Tibial nerve (tissue), 4 donors: ENCODE measurements at regions not wholly inside any gene's neighbourhood (a gene's known extent, or its start where the extent isn't known, plus 50 kb on each side); places are given as distances from the start of the nearest gene placed in this dataset.
"Not testable (repeated sequence)": the region's sequence is repeated elsewhere in the genome, so short reads cannot be mapped to it uniquely, and the experiment has no call there.

ENCODE experiments used
- DNase-seq, 2 donors: peaks; one replicate each; pipeline ENCODE4 v3.0.0-alpha.2; 2019; ENCODE audit warnings: low spot score in 2 of 2
- H3K27ac ChIP-seq, 4 donors: fragments of 200-600 bp; sonication (generic) in 3 of 4; one replicate each; pipeline ENCODE4 v1.5.1; 2017 to 2019; ENCODE audit warnings: mild to moderate bottlenecking in 1 of 4
- H3K27me3 ChIP-seq, 2 donors: fragments of 200-600 bp; sonication (generic) in 1 of 2; one replicate each; pipeline versions ENCODE4 v1.5.1 to v1.6.0; 2017 to 2019
- H3K36me3 ChIP-seq, 3 donors: fragments of 200-600 bp; sonication (generic); one replicate each; pipeline ENCODE4 v1.5.1; 2018 to 2019
- H3K4me1 ChIP-seq, 4 donors: fragments of 200-600 bp; sonication (generic) in 3 of 4; one replicate each; pipeline ENCODE4 v1.5.1; 2017 to 2019
- H3K4me3 ChIP-seq, 4 donors: fragments of 200-600 bp; sonication (generic) in 3 of 4; one replicate each; pipeline ENCODE4 v1.5.1; 2017 to 2019; ENCODE audit warnings: mild to moderate bottlenecking in 1 of 4, moderate library complexity in 1 of 4
- H3K9me3 ChIP-seq, 4 donors: fragments of 200-600 bp; sonication (generic) in 3 of 4; one replicate each; pipeline ENCODE4 v1.5.1; 2017 to 2019
- EP300 ChIP-seq, 2 donors: sonication (generic); formaldehyde crosslinking; IDR thresholded peaks; one replicate each; pipeline ENCODE4 v1.6.1; 2017; ENCODE audit warnings: antibody characterized with exemption in 2 of 2, mild to moderate bottlenecking in 1 of 2
- POLR2A ChIP-seq, 2 donors: fragments of 450-650 bp; IDR thresholded peaks; one replicate each; pipeline ENCODE4 v1.6.1; 2017; ENCODE audit warnings: antibody characterized with exemption in 2 of 2, mild to moderate bottlenecking in 2 of 2, moderate library complexity in 2 of 2
- WGBS, 2 donors: methylation state at CpG; one replicate each; pipeline ENCODE4 v1.1.5; 2018; 5-methylcytosine and 5-hydroxymethylcytosine counted together
- TF ChIP-seq, protein P1 (sequence below), 5 experiments: fragments of 200-600 bp in 3 of 5; fragments of 450-650 bp in 2 of 5; sonication (generic) in 3 of 5; IDR thresholded peaks; one replicate each; pipeline ENCODE4 v1.5.1; 2016 to 2019; ENCODE audit warnings: antibody characterized with exemption in 5 of 5, mild to moderate bottlenecking in 3 of 5, moderate library complexity in 2 of 5

DNA sequence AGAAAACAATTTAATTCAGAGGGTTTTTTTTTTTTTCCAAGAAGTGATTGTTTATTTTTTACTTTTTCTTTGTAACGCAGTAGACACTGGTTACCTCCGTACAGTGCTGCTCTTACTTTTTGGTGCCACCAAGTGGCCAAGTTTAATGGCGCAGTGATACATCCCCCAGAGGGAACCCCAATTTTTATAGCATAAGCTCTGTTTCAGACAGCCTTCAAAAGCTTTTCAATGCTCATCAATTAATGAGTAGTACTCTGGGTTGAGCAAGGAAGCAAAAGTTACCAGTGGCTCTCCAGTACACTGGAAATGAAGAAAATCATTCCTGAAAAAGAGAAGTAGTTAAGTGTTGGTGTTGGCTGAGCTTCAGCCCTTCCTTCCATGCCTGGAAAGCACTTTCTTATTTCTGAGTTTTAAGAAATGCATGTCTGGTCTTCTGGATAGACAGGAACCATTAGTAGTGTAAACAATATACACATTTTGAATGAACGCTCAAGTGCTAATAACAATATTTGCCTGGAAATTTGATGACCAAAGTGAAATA lies 129.1 kb upstream of the SMLR1 start:
- Histone ChIP-seq H3K27ac (no peak overlapping the region), H3K36me3 (no peaks in the 10 kb centered on the region), H3K27me3 (no peaks in the 10 kb centered on the region), H3K4me1 (no peaks in the 10 kb centered on the region), H3K4me3 (no peak overlapping the region), H3K9me3 (peaks cover 0 to under 1% (median 0%) of the 10 kb centered on the region in 4 donors)
- peak in 1 of 2 donors; percentile 65 for DNase-seq
- 14 to 25% methylated on average over 4 of the region's 4 CpGs for WGBS, 2 donors
- TF ChIP-seq, protein P1, sequence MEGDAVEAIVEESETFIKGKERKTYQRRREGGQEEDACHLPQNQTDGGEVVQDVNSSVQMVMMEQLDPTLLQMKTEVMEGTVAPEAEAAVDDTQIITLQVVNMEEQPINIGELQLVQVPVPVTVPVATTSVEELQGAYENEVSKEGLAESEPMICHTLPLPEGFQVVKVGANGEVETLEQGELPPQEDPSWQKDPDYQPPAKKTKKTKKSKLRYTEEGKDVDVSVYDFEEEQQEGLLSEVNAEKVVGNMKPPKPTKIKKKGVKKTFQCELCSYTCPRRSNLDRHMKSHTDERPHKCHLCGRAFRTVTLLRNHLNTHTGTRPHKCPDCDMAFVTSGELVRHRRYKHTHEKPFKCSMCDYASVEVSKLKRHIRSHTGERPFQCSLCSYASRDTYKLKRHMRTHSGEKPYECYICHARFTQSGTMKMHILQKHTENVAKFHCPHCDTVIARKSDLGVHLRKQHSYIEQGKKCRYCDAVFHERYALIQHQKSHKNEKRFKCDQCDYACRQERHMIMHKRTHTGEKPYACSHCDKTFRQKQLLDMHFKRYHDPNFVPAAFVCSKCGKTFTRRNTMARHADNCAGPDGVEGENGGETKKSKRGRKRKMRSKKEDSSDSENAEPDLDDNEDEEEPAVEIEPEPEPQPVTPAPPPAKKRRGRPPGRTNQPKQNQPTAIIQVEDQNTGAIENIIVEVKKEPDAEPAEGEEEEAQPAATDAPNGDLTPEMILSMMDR (IDR thresholded peaks at IDR 0.05) = peak; percentile 39 to 63 (median 47)
- no peak for TF ChIP-seq POLR2A (IDR thresholded peaks at IDR 0.05)

DNA sequence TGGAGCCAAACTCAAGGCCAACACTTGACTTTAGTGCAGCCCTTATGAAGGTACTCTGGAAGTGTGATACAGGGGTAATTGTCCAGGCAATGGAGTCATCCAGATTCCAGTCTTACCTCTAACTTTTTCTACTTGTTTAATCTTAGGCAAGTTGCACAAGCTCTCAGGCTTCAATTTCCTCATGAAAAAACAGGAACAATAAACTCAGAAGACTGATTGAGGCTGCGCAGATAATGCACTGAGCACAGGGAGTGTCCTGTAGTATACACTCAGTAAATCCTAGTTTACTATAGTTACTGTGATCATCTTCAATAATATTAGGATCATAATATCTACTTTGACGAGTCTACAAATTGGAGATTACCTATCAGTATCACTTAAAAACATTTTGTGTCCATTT lies 127.5 kb upstream of the SMLR1 start:
- no peak overlapping the region for H3K27ac ChIP-seq
- no peaks in the 10 kb centered on the region for H3K36me3 ChIP-seq
- no peaks in the 10 kb centered on the region for H3K4me1 ChIP-seq
- WGBS, 2 donors = 90% methylated on average over 2 of the region's 2 CpGs
- no peak for DNase-seq
- no peak overlapping the region for H3K4me3 ChIP-seq
- H3K9me3 ChIP-seq = peaks cover 0 to 6% (median 0%) of the 10 kb centered on the region in 4 donors
- no peaks in the 10 kb centered on the region for H3K27me3 ChIP-seq
- TF ChIP-seq, protein P1 (IDR thresholded peaks at IDR 0.05) = no peak
- TF ChIP-seq EP300 (IDR thresholded peaks at IDR 0.05) = no peak
- TF ChIP-seq POLR2A (IDR thresholded peaks at IDR 0.05) = no peak

DNA sequence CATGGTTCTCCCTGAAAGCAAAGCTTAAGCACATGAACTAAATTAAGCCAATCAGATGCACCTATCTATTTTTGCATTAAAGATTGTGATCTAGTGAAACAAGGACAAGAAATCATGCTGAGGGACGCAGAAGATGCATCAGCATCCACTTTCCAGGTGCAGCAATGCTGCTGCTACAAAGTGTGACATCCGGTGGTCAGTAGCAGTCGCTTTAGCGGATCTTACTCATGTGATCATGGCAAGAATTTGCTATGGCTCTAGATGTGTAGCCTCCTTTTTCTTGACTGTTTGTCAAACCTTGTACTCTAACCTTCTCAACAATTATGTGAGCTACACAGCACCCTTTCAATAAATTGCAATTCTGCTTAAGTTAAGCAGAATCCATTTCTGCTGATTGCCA lies 126.8 kb upstream of the SMLR1 start:
- no peak overlapping the region for H3K4me3 ChIP-seq
- no peak for DNase-seq
- WGBS, 2 donors = 91 to 93% methylated on average over 4 of the region's 4 CpGs
- H3K27ac ChIP-seq = no peak overlapping the region
- H3K36me3 ChIP-seq = no peaks in the 10 kb centered on the region
- no peaks in the 10 kb centered on the region for H3K27me3 ChIP-seq
- H3K9me3 ChIP-seq = peaks cover 0 to 6% (median 0%) of the 10 kb centered on the region in 4 donors
- no peaks in the 10 kb centered on the region for H3K4me1 ChIP-seq
- TF ChIP-seq EP300 (IDR thresholded peaks at IDR 0.05) (no peak), POLR2A (IDR thresholded peaks at IDR 0.05) (no peak)

DNA sequence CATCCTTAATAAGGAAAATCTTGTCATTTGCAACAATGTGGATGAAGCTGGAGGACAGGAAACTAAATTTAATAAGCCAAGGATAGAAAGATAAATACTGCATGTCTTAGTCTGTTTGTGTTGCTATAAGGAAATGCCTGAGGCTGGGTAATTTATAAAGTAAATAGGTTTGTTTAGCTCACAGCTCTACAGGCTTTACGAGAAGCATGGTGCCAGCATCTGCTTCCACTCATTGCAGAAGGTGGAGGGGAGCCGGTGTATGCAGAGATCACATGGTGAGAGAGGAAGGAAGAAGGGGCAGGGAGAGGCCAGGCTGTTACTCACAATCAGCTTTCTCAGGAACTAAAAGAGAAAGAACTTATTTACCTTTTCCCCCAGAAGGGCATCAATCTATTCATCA lies 118.9 kb upstream of the SMLR1 start:
- no peaks in the 10 kb centered on the region for H3K4me1 ChIP-seq
- peaks cover 0 to 13% (median 0%) of the 10 kb centered on the region in 4 donors for H3K9me3 ChIP-seq
- no peaks in the 10 kb centered on the region for H3K27me3 ChIP-seq
- WGBS, 2 donors = 21 to 24% methylated on average over 2 of the region's 2 CpGs
- no peak overlapping the region for H3K27ac ChIP-seq
- no peak overlapping the region for H3K4me3 ChIP-seq
- TF ChIP-seq POLR2A (IDR thresholded peaks at IDR 0.05) (no peak), EP300 (IDR thresholded peaks at IDR 0.05) (no peak)
- TF ChIP-seq, protein P1 (IDR thresholded peaks at IDR 0.05) = no peak
- H3K36me3 ChIP-seq = no peaks in the 10 kb centered on the region
- DNase-seq = no peak

DNA sequence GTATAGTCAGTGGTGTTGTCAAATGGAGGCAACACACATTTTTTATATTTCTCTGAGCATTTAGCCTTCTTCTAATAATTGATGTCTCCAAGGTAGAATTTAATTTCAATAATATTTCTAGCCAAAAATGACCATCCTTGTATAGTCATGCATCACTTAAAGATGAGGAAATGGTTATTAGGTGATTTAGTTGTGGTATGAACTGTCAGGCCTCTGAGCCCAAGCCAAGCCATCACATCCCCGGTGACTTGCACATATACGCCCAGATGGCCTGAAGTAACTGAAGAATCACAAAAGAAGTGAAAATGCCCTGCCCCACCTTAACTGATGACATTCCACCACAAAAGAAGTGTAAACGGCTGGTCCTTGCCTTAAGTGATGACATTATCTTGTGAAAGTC lies 115.6 kb upstream of the SMLR1 start:
- H3K27me3 ChIP-seq, H3K4me3 ChIP-seq, H3K27ac ChIP-seq, DNase-seq, H3K9me3 ChIP-seq, H3K4me1 ChIP-seq, H3K36me3 ChIP-seq: not testable (repeated sequence)
- 66 to 69% methylated on average over 3 of the region's 3 CpGs for WGBS, 2 donors

DNA sequence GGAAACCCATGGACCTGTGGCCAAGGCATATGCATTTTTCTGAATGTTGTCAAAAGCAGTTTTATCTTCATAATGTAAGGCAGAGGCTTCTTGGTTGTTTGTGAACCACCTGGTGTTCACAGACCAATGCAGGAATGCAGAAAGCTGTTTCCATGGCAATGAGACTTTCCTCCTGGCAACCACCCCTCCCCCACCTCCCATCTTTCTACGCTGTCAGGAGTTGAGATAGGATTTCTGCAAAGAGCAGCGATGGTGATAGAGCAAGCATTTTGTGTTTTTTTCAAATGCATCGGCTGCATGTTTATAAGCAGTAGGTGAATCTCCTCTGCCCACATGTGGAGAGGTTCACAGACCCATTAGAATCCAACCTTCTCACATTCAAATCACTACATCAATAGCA lies 114.1 kb upstream of the SMLR1 start:
- no peak overlapping the region for H3K27ac ChIP-seq
- H3K4me3 ChIP-seq = no peak overlapping the region
- H3K36me3 ChIP-seq = no peaks in the 10 kb centered on the region
- no peak for DNase-seq
- H3K27me3 ChIP-seq = no peaks in the 10 kb centered on the region
- TF ChIP-seq EP300 (IDR thresholded peaks at IDR 0.05) = no peak
- no peaks in the 10 kb centered on the region for H3K4me1 ChIP-seq
- 33 to 44% methylated on average over 3 of the region's 3 CpGs for WGBS, 2 donors
- H3K9me3 ChIP-seq = no peaks in the 10 kb centered on the region

DNA sequence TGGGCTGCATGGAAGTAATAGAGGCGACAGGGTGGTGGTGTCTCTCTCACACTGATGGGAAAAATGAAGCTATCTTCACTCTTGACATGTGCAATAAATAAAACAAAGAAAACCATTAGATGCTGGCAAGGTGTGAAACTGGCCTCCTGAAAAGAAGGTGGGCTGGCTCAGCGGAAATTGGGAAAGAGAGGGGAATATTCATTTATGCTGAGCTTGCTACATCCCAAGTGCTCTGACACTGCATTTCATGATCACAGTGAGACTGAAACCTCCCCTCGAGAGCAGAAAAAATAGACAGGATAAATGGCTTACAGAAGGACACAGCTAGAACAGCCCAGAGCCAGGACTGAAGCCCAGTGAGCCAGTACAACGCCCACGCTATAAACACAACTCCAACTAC lies 112.1 kb upstream of the SMLR1 start:
- TF ChIP-seq, protein P1 (IDR thresholded peaks at IDR 0.05) = no peak
- TF ChIP-seq POLR2A (IDR thresholded peaks at IDR 0.05) (no peak), EP300 (IDR thresholded peaks at IDR 0.05) (no peak)
- Histone ChIP-seq H3K4me3 (no peak overlapping the region), H3K27me3 (no peaks in the 10 kb centered on the region), H3K27ac (no peak overlapping the region), H3K9me3 (peaks cover 0 to 6% (median 0%) of the 10 kb centered on the region in 4 donors), H3K4me1 (no peaks in the 10 kb centered on the region), H3K36me3 (no peaks in the 10 kb centered on the region)
- WGBS, 2 donors = 79% methylated on average over 5 of the region's 5 CpGs
- DNase-seq = no peak
